Activated T-cell treated with anti-CD3 and anti-CD28 coated beads, Interleukin-2, amount 50 U/mL, for 1 hour (primary cell): ENCODE measurements at regions not wholly inside any gene's neighbourhood (a gene's known extent, or its start where the extent isn't known, plus 50 kb on each side); places are given as distances from the start of the nearest gene placed in this dataset.
"Not testable (repeated sequence)": the region's sequence is repeated elsewhere in the genome, so short reads cannot be mapped to it uniquely, and the experiment has no call there.

Experiments used
- DNase-seq: peaks from one replicate; pipeline ENCODE4 v3.0.0-alpha.2; 2020

GRCh38 chr4:24236532-24236931 lies 346.7 kb upstream of the PPARGC1A start:
- DNase-seq = no peak

DNA sequence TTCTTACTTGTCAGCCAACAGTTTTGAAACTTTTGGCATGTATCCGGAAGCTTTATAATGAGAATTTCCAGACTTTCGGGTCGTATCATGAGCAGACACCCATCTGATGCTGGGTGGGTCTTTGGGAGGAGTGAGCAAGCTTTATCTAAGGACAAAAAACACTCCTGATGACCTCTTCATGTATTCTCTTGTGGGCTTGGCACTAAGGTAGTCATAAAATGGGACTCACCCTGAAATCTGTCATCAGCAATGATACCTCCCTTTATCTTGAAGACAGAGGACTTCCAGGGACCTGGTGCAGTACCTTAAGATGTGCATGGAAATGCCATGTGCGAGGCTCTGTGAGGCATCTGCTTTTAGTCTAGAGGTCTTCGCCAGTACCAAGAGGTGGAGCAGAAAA lies 346.3 kb upstream of the PPARGC1A start:
- no peak for DNase-seq

GRCh38 chr4:24235618-24236017 lies 345.8 kb upstream of the PPARGC1A start:
- DNase-seq = no peak

GRCh38 chr4:24234288-24234848 lies 344.5 kb upstream of the PPARGC1A start:
- no peak for DNase-seq

- DNase-seq = no peak
Measured at GRCh38 chr4:24230955-24231354, 341.1 kb upstream of the PPARGC1A start.

DNA sequence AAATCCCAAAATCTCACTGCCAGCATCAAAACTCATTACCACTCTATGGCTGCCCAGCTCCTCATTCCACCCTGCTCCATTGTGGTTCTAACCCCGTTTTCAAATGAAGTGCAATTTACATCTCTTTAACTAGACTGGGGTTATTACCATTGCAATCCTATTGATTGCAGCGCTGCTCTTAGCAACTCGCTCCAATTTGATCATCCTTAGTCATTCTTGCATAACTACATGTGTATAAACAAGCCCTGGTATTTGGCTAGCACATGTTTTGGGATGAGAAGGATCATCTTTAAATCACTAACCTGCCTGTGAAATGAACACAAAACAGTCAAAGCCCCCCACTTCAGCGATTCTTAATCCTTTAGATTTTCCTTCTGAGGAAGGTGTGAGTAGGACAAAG lies 340.1 kb upstream of the PPARGC1A start:
- DNase-seq = no peak

GRCh38 chr4:24228692-24229091 lies 338.8 kb upstream of the PPARGC1A start:
- DNase-seq = no peak

DNA sequence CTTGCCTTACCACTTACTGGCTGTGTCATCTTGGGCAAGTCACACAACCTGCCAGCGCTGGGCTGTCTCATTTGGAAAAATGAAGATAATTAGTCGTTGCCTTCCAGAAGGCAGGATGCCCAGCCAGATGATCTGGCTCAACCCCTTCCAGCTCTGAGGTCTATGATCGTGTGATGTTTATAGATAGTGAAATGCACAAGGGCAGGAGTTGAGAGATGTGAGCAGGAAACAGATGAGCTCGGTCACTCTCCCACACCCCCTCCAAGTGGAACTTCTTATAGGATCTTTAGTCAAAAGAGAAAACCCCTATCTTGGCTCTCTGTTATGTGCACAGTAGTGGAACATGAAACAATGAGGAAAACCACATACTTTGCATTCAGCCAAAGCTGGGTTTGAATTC lies 336.8 kb upstream of the PPARGC1A start:
- DNase-seq = no peak

GRCh38 chr4:24226023-24226422 lies 336.2 kb upstream of the PPARGC1A start:
- no peak for DNase-seq

GRCh38 chr4:24224446-24224845 lies 334.6 kb upstream of the PPARGC1A start:
- DNase-seq = no peak

- DNase-seq = no peak
Measured at GRCh38 chr4:24219209-24219608, 329.4 kb upstream of the PPARGC1A start.

DNA sequence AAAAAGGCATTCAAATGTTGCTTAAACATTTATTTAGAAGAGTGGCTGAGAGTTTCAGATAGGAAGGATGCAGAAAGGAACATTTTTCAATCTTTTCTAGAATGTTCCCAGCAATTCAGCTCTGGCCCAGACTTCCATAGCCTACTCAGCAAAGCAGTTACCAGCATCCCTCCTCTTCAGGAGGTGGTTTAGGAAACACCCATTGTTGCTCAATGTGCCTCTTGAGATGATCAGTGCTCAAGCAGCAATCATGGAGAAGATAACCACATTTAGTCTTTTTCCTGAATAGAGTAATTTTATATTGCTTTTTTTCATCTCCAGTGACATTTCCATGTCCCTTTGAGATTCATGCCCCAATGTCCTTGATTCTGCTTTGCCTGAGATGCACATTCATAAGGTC lies 328.7 kb upstream of the PPARGC1A start:
- DNase-seq = no peak

- DNase-seq = no peak
Measured at GRCh38 chr4:24214796-24215195, 324.9 kb upstream of the PPARGC1A start.

DNA sequence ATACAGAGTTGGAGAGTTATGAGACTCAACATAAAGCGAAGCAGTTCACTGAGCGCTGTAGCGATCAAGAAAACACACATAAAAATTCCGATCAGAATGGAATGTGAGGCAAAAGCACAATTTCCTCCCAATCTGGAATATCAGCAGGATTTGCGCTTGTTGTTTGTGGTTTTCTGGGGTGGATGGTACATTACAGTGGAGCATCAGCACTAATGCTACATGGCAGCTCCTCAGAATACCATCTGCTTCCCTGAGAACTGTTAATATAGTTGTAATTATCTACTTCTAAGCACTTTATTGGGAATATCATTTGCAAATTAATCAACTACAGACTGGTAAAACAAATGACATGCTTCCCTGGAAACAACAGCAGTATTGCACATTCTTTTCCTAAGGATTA lies 324.1 kb upstream of the PPARGC1A start:
- no peak for DNase-seq

DNA sequence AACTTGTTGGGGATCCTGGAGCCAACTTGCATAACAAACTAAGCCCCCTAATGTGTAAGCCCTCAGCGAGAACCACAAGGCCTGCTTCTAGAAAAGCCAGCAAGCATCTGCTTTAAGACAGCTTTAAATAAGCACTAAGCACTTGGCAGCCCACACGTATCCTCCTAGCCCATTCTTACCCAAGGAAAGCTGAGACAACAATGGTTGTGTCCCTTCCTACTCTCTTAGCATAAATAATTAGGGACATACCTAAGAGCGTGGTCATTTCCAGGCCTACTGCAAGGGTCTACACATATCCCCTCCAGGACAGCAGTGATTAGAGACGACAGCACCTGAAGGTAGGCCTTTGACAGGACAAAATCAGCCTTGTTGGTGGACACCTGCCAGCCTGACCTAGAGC lies 322.8 kb upstream of the PPARGC1A start:
- no peak for DNase-seq

- no peak for DNase-seq
Measured at GRCh38 chr4:24211856-24212255, 322.0 kb upstream of the PPARGC1A start.

GRCh38 chr4:24210332-24210902 lies 320.6 kb upstream of the PPARGC1A start:
- DNase-seq = no peak

DNA sequence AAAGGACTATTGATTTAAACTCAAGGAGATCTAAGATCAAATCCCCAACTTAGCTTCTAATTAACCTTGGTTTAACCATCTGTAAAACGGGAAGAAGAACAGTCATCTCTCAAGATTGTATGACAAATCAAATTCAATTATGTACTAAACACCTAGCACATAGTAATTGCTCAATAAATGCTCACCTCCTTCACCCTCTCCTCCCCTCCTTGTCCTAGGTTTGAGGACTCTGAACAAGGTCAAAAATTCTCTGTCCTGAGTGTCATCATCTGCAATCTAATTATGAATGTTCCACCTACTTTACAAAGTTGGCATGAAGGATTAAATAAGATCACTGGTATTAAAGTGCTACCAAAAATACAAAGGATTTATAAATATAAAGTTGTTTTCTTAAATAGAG lies 320.1 kb upstream of the PPARGC1A start:
- no peak for DNase-seq

DNA sequence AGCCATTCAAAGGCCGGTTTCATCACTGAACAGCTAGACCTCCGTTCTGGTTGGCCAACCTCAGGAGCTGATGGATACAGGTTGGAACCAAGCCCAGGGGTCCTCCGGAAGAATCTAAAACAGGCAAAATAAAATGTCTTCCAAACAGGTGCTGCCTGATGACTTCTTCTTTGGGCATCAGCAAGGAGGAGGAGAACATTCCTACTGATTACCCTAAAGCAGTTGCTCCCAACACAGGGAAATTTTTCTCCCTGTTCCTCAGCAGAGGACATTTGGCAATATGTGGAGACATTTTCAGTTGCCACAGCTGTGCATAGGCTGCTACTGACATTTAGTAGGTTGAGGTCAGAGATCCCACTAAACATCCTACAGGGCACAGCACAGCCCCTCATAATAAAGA lies 319.3 kb upstream of the PPARGC1A start:
- no peak for DNase-seq

DNA sequence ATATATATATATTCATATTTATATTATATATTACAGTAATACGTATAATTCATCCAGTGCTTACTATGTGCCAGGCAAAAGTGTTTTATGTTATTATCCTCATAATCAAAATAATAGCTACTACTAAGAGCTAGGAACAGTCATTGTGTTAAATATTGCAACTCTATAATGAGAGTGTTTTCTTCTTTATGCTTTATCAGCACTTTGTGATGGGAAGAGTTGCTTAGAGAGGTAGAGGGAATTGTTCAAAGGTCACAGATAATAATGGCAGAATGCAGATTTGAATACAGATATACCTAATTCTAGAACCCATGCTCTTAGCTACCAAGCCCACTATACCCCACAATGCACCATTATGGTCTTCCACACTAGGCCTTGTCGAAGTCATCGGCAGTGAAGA lies 318.8 kb upstream of the PPARGC1A start:
- no peak for DNase-seq

GRCh38 chr4:24204708-24205107 lies 314.9 kb upstream of the PPARGC1A start:
- not testable (repeated sequence) for DNase-seq

GRCh38 chr4:24203926-24204325 lies 314.1 kb upstream of the PPARGC1A start:
- no peak for DNase-seq

GRCh38 chr4:24202579-24202978 lies 312.7 kb upstream of the PPARGC1A start:
- no peak for DNase-seq

DNA sequence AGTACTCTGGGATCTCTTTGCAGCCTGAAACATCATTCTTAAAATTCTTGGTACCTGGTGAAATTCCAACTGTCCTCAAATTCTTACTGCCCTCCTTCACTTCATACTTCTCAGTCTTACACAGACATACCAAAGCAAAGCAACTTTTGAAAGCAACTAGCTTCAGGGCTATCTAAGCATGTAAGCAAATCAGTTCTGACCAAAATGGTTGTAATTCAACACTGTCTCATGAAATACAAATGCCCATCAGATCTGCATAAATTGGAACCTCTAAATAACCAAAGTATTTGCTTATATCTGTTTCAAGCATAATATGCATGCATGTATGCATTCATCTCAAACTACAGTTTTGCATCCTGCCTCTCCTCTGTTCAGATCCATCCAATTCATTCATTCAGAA lies 308.1 kb upstream of the PPARGC1A start:
- DNase-seq = no peak

DNA sequence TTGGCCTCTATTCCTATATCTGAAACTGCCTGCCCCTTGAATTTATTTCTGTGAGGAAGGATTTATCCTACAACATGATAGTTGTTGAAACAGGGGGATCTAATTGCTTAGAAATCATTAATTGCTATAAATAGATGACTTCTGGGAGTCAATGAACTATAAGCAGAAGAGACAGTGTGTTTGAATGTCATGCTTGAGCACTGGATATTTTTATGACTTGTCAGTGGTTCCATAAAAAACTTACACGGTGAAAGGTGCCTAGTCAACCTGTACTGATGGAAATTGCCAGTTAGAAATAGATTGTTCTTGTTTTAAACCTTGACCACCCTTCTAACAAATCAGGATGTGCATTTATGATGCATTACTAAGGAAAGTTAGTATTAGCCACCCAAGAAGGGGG lies 306.9 kb upstream of the PPARGC1A start:
- DNase-seq = no peak
